Astrocyte of the cerebellum (primary cell): ENCODE measurements at regions not wholly inside any gene's neighbourhood (a gene's known extent, or its start where the extent isn't known, plus 50 kb on each side); places are given as distances from the start of the nearest gene placed in this dataset.

Source experiments
- DNase-seq: peaks from one replicate; pipeline ENCODE4 v3.0.0-alpha.2; 2011; ENCODE audit warnings: low read depth
- H3K4me3 ChIP-seq: 2 replicates; pipeline ENCODE4 v1.5.1; 2011; ENCODE audit warnings: mild to moderate bottlenecking, low read depth, low read length, moderate library complexity
- CTCF ChIP-seq: IDR thresholded peaks from 2 replicates; pipeline ENCODE4 v1.5.1; 2012; ENCODE audit warnings: low read length, low read depth, moderate library complexity, mild to moderate bottlenecking; ENCODE audit errors: missing control alignments
- in situ Hi-C: cut with HindIII; loops from 2 replicates; pipeline ENCODE4 v1.10.0; 2017; ENCODE audit warnings: low sequenced_read_pairs

- in situ Hi-C loops: no loop called here
- TF ChIP-seq CTCF: no peak
- no peak for DNase-seq
- no peak overlapping the region for H3K4me3 ChIP-seq
These were observed 82.9 kb upstream of the VASH1 start for GRCh38 chr14:76678244-76678800.

GRCh38 chr14:76682367-76682766, 78.9 kb upstream of the VASH1 start:
- no peak for TF ChIP-seq CTCF
- DNase-seq: no peak
- H3K4me3 ChIP-seq: no peak overlapping the region
- in situ Hi-C loops: no loop called here

GRCh38 chr14:76686646-76687045, 74.6 kb upstream of the VASH1 start:
- DNase-seq: no peak
- no peak overlapping the region for H3K4me3 ChIP-seq
- TF ChIP-seq CTCF: no peak
- in situ Hi-C loops: no loop called here

- H3K4me3 ChIP-seq: no peak overlapping the region
- in situ Hi-C loops: no loop called here
- no peak for DNase-seq
- no peak for TF ChIP-seq CTCF
These were observed 73.5 kb upstream of the VASH1 start for GRCh38 chr14:76687611-76688382.

- no peak overlapping the region for H3K4me3 ChIP-seq
- TF ChIP-seq CTCF: no peak
- DNase-seq: no peak
- in situ Hi-C loops: no loop called here
These were observed 72.9 kb upstream of the VASH1 start for GRCh38 chr14:76688383-76688671.

GRCh38 chr14:76690502-76691105, 70.7 kb upstream of the VASH1 start:
- no peak for TF ChIP-seq CTCF
- in situ Hi-C loops: no loop called here
- no peak for DNase-seq
- no peak overlapping the region for H3K4me3 ChIP-seq
